ENCODE measurements at regions not wholly inside any gene's neighbourhood (a gene's known extent, or its start where the extent isn't known, plus 50 kb on each side); places are given as distances from the start of the nearest gene placed in this dataset.

DNA sequence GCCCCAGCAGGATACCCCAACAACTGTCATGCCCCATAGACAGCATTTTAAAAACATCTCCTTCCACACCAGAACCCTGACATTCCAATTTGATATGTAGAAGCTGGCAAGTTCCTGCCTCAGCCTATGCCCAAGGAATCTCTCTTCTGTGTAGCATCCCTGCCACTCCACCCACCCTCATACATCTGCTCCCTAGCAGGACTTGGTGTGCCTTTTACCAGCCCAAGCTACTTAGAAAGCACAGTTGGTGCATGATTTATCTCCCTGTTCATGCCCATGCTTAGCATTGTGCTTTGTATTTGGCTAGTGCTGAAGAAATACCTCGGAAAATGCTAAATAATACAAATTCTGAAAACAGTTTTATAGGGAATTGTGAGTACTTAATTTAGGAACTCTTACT, 236.9 kb upstream of the HES1 start:
- WGBS = 78% methylated on average over 1 of the region's 1 CpG
- Histone ChIP-seq H3K36me3 (ENCODE audit: insufficient read depth) (no peaks in the 10 kb centered on the region), H3K27ac (ENCODE audit: low read depth) (no peak overlapping the region), H3K4me3 (ENCODE audit: low read depth, low read length) (no peak overlapping the region), H3K4me1 (ENCODE audit: insufficient read depth) (no peaks in the 10 kb centered on the region)
- no peak for DNase-seq (ENCODE audit: extremely low spot score)

GRCh38 chr3:193901007-193901406, 234.9 kb upstream of the HES1 start:
- H3K4me3 ChIP-seq (ENCODE audit: low read depth, low read length) = no peak overlapping the region
- no peaks in the 10 kb centered on the region for H3K4me1 ChIP-seq (ENCODE audit: insufficient read depth)
- no peak for DNase-seq (ENCODE audit: extremely low spot score)
- no peaks in the 10 kb centered on the region for H3K36me3 ChIP-seq (ENCODE audit: insufficient read depth)
- WGBS = 84% methylated on average over 1 of the region's 1 CpG
- H3K27ac ChIP-seq (ENCODE audit: low read depth) = no peak overlapping the region

- no peak for DNase-seq (ENCODE audit: extremely low spot score)
- no peaks in the 10 kb centered on the region for H3K36me3 ChIP-seq (ENCODE audit: insufficient read depth)
- no peak overlapping the region for H3K4me3 ChIP-seq (ENCODE audit: low read depth, low read length)
- 78% methylated on average over 14 of the region's 14 CpGs for WGBS
- no peak overlapping the region for H3K27ac ChIP-seq (ENCODE audit: low read depth)
- H3K4me1 ChIP-seq (ENCODE audit: insufficient read depth) = no peaks in the 10 kb centered on the region
Observed at GRCh38 chr3:193902607-193903511, 233.1 kb upstream of the HES1 start.

DNA sequence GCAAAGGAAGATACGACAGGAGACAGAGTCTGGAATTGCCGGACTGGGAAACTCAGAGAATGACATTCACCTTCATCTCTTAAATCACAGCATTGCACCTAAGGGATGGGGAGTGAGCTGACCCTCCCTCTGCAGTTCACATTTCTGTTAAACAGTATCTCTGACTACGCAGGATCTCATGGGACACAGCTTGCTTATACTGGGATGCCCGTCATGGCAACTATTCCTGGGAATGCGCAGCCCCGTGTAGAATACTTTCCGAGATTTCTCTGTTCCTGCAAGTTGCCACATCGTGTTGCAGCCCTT, 232.5 kb upstream of the HES1 start:
- Histone ChIP-seq H3K36me3 (ENCODE audit: insufficient read depth) (no peaks in the 10 kb centered on the region), H3K27ac (ENCODE audit: low read depth) (no peak overlapping the region), H3K4me1 (ENCODE audit: insufficient read depth) (no peaks in the 10 kb centered on the region), H3K4me3 (ENCODE audit: low read depth, low read length) (no peak overlapping the region)
- WGBS = 91% methylated on average over 8 of the region's 8 CpGs
- no peak for DNase-seq (ENCODE audit: extremely low spot score)

GRCh38 chr3:193903966-193904365, 232.0 kb upstream of the HES1 start:
- H3K4me1 ChIP-seq (ENCODE audit: insufficient read depth) = no peaks in the 10 kb centered on the region
- no peak overlapping the region for H3K27ac ChIP-seq (ENCODE audit: low read depth)
- 77% methylated on average over 4 of the region's 4 CpGs for WGBS
- DNase-seq (ENCODE audit: extremely low spot score) = no peak
- no peak overlapping the region for H3K4me3 ChIP-seq (ENCODE audit: low read depth, low read length)
- H3K36me3 ChIP-seq (ENCODE audit: insufficient read depth) = no peaks in the 10 kb centered on the region

DNA sequence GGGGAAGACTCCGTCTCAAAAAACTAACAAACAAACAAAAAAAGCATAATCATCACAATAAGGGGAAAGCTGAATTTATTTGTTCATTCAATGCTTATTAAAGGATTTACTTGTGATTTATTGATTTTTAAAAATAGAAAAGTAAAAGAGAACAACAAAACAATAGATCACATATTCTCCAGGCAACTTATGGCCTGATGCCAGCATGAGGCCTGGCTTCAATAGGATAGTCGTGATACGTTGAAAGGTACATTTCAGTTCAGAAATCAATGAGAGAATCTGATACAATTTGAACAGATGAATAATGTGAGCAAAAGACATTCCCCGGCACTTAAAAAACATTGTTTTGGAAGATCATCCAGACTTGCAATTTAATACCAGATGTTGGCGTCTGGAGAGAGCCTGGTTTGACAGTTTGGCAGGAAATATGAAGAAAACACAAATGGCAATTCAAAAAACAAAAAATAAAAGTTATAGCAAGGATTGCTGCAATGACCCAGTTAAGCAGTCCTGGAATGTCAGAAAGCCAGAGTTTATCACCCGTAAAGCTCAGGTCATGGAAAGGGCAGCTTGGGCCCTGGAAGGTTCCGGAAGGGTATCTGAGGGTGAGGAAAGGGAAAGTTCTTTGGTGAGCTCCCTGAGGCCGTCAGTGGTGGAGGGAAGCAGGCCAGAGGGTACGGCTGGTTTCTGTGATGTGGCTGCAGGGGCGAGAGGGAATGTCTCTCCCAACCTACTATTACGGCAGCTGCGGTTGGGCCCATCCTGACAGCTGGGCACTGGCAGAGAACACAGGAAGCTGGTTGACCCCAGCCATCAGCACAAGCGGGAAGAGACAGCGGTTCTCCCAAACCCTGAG, 230.2 kb upstream of the HES1 start:
- WGBS = 56% methylated on average over 14 of the region's 14 CpGs
- H3K27ac ChIP-seq (ENCODE audit: low read depth) = no peak overlapping the region
- DNase-seq (ENCODE audit: extremely low spot score) = no peak

GRCh38 chr3:193906849-193907410, 229.0 kb upstream of the HES1 start:
- Histone ChIP-seq H3K27ac (ENCODE audit: low read depth) (no peak overlapping the region), H3K4me1 (ENCODE audit: insufficient read depth) (no peaks in the 10 kb centered on the region), H3K4me3 (ENCODE audit: low read depth, low read length) (no peak overlapping the region), H3K36me3 (ENCODE audit: insufficient read depth) (no peaks in the 10 kb centered on the region)
- no peak for DNase-seq (ENCODE audit: extremely low spot score)
- 94% methylated on average over 2 of the region's 2 CpGs for WGBS

More for the DNA sequence above, 230.2 kb upstream of the HES1 start:
- Histone ChIP-seq H3K36me3 (ENCODE audit: insufficient read depth) (no peaks in the 10 kb centered on the region), H3K4me3 (ENCODE audit: low read depth, low read length) (no peak overlapping the region), H3K4me1 (ENCODE audit: insufficient read depth) (no peaks in the 10 kb centered on the region)

GRCh38 chr3:193908181-193908744, 227.7 kb upstream of the HES1 start:
- no peak overlapping the region for H3K27ac ChIP-seq (ENCODE audit: low read depth)
- H3K4me1 ChIP-seq (ENCODE audit: insufficient read depth) = no peaks in the 10 kb centered on the region
- WGBS = 100% methylated on average over 1 of the region's 1 CpG
- no peak overlapping the region for H3K4me3 ChIP-seq (ENCODE audit: low read depth, low read length)
- H3K36me3 ChIP-seq (ENCODE audit: insufficient read depth) = no peaks in the 10 kb centered on the region
- DNase-seq (ENCODE audit: extremely low spot score) = no peak

- DNase-seq (ENCODE audit: extremely low spot score) = no peak
- H3K4me3 ChIP-seq (ENCODE audit: low read depth, low read length) = no peak overlapping the region
- WGBS = 88% methylated on average over 2 of the region's 2 CpGs
- no peak overlapping the region for H3K27ac ChIP-seq (ENCODE audit: low read depth)
- H3K36me3 ChIP-seq (ENCODE audit: insufficient read depth) = no peaks in the 10 kb centered on the region
- H3K4me1 ChIP-seq (ENCODE audit: insufficient read depth) = no peaks in the 10 kb centered on the region
Observed at GRCh38 chr3:193909387-193909786, 226.6 kb upstream of the HES1 start.

DNA sequence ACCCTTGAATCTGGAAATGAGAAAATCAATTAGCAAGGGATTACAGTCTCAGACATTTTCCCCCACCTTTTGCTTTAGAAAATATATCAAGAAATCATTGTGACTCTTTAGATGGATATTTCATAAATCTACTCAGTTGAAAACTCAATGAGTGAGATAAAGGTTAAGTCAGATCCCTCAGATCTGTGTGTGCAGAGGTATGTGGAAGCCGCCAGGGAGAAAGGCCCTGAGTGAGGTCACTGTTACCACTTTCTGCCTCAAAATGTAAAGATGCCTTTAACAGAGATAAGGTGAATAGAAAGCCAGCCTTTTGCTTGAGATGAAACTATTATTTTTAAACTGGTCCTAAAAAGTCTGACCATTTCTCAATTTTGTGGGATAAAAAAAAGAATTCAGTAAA, 225.6 kb upstream of the HES1 start:
- Histone ChIP-seq H3K4me1 (ENCODE audit: insufficient read depth) (no peaks in the 10 kb centered on the region), H3K27ac (ENCODE audit: low read depth) (no peak overlapping the region), H3K36me3 (ENCODE audit: insufficient read depth) (no peaks in the 10 kb centered on the region), H3K4me3 (ENCODE audit: low read depth, low read length) (no peak overlapping the region)
- DNase-seq (ENCODE audit: extremely low spot score) = no peak
- 90% methylated on average over 1 of the region's 1 CpG for WGBS

- Histone ChIP-seq H3K36me3 (ENCODE audit: insufficient read depth) (no peaks in the 10 kb centered on the region), H3K4me3 (ENCODE audit: low read depth, low read length) (no peak overlapping the region), H3K27ac (ENCODE audit: low read depth) (no peak overlapping the region), H3K4me1 (ENCODE audit: insufficient read depth) (no peaks in the 10 kb centered on the region)
- no peak for DNase-seq (ENCODE audit: extremely low spot score)
- WGBS = 56% methylated on average over 9 of the region's 9 CpGs
Observed at GRCh38 chr3:193910886-193911738, 224.8 kb upstream of the HES1 start.

- WGBS = 81% methylated on average over 12 of the region's 12 CpGs
- Histone ChIP-seq H3K4me3 (ENCODE audit: low read depth, low read length) (no peak overlapping the region), H3K36me3 (ENCODE audit: insufficient read depth) (no peaks in the 10 kb centered on the region)
Observed at GRCh38 chr3:193911784-193912340, 224.1 kb upstream of the HES1 start.

More at GRCh38 chr3:193911784-193912340, 224.1 kb upstream of the HES1 start:
- no peak for DNase-seq (ENCODE audit: extremely low spot score)
- Histone ChIP-seq H3K27ac (ENCODE audit: low read depth) (no peak overlapping the region), H3K4me1 (ENCODE audit: insufficient read depth) (no peaks in the 10 kb centered on the region)
